Neural cell (in vitro differentiated cells): ENCODE measurements at regions not wholly inside any gene's neighbourhood (a gene's known extent, or its start where the extent isn't known, plus 50 kb on each side); places are given as distances from the start of the nearest gene placed in this dataset.

Source experiments
- EP300 ChIP-seq: fragments of 450-650 bp; conservative IDR thresholded peaks from 2 replicates; pipeline ENCODE4 v1.6.1; 2014; ENCODE audit warnings: antibody characterized with exemption, mild to moderate bottlenecking, moderate library complexity; ENCODE audit not compliant: poor library complexity, severe bottlenecking
- EZH2 ChIP-seq: fragments of 200-600, 300-800 bp; shearing (Covaris generic), sonication (generic); IDR thresholded peaks from 2 replicates; pipeline ENCODE4 v1.6.1; 2014; ENCODE audit warnings: antibody characterized with exemption, low read length, borderline replicate concordance, mild to moderate bottlenecking; ENCODE audit not compliant: insufficient read depth, poor library complexity, severe bottlenecking
- POLR2AphosphoS5 ChIP-seq: IDR thresholded peaks from 2 replicates; pipeline ENCODE4 v1.6.1; 2012
- RAD21 ChIP-seq: fragments of 450-650 bp; conservative IDR thresholded peaks from 2 replicates; pipeline ENCODE4 v1.6.1; 2014; ENCODE audit warnings: antibody characterized with exemption, mild to moderate bottlenecking, moderate library complexity
- REST ChIP-seq: IDR thresholded peaks from 2 replicates; pipeline ENCODE4 v1.6.1; 2012; ENCODE audit warnings: borderline replicate concordance
- SMC3 ChIP-seq: fragments of 450-650 bp; conservative IDR thresholded peaks from 2 replicates; pipeline ENCODE4 v1.6.1; 2014; ENCODE audit warnings: antibody characterized with exemption, mild to moderate bottlenecking, moderate library complexity; ENCODE audit not compliant: poor library complexity
- TAF1 ChIP-seq: IDR thresholded peaks from 2 replicates; pipeline ENCODE4 v1.6.1; 2012; ENCODE audit warnings: low read depth
- TF ChIP-seq, protein P1 (sequence below): fragments of 450-650 bp; IDR thresholded peaks from 2 replicates; pipeline ENCODE4 v1.5.1; 2014; ENCODE audit warnings: antibody characterized with exemption, mild to moderate bottlenecking, moderate library complexity; ENCODE audit not compliant: poor library complexity, severe bottlenecking

DNA sequence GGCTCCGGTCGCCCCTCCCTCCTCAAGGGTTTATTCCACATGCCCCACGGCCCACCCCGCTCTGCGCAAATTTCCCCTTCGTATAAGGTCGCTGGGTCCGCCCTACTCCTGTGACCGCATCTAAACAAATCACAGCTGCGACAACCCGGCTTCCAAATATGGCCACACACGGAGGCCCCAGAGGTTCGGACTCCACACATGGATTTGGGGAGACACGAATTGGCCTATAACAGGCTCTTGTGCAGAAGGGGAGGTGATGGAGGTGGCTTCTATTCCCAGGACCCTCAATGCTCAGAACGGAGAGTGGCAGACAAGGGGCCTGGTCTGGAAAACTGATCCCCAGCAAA lies 90.1 kb downstream of the FOXL3 start:
- TF ChIP-seq EZH2 (no peak), POLR2AphosphoS5 (no peak), REST (no peak), TAF1 (no peak), RAD21 (no peak), EP300 (no peak), SMC3 (no peak)
- TF ChIP-seq, protein P1, sequence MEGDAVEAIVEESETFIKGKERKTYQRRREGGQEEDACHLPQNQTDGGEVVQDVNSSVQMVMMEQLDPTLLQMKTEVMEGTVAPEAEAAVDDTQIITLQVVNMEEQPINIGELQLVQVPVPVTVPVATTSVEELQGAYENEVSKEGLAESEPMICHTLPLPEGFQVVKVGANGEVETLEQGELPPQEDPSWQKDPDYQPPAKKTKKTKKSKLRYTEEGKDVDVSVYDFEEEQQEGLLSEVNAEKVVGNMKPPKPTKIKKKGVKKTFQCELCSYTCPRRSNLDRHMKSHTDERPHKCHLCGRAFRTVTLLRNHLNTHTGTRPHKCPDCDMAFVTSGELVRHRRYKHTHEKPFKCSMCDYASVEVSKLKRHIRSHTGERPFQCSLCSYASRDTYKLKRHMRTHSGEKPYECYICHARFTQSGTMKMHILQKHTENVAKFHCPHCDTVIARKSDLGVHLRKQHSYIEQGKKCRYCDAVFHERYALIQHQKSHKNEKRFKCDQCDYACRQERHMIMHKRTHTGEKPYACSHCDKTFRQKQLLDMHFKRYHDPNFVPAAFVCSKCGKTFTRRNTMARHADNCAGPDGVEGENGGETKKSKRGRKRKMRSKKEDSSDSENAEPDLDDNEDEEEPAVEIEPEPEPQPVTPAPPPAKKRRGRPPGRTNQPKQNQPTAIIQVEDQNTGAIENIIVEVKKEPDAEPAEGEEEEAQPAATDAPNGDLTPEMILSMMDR = no peak
